GM19372 (cell line): ENCODE measurements at regions not wholly inside any gene's neighbourhood (a gene's known extent, or its start where the extent isn't known, plus 50 kb on each side); places are given as distances from the start of the nearest gene placed in this dataset.

Source experiments
- ATAC-seq: cut with Tn5 transposase; IDR thresholded peaks from one replicate; pipeline ENCODE4 v1.9.1; 2021; ENCODE audit warnings: mild to moderate bottlenecking, low read depth, moderate library complexity; ENCODE audit not compliant: unreplicated experiment

DNA sequence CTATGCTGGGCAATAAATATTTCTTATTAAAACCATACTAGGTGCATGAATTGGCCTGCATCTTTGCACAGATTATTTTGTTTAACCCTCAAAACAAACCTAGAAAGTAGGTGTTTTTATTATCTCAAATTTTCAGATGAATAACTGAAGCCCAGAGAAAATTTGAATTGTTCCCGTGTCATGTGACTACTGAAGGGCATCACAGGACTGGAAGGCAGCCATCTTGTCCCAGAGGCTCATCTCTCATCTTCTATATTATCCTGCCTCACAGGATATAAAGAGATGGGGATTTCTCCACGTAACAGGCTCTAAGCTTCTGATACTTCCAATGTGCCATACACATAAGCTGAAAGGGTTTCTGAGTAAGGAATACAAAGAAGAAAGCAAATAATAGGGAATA, 84.0 kb upstream of the ODAD2 start:
- no peak for ATAC-seq

DNA sequence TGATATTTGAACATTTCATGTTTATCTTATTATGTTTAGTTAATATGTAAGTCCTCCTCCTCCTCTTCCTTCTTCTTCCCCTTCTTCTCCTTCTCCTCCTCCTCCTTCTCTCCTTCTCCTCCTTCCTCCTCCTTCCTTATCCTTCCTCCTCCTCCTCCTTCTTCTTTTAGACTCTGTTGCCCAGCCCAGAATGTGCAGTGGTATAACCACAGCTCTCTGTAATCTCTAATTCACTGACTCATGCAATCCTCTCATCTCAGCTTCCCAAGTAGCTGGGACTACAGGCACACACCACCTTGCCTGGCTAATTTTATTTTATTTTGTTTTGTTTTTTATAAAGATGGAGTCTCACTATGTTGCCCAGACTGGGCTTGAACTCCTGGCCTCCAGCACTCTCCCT, 83.4 kb upstream of the ODAD2 start:
- ATAC-seq: no peak

DNA sequence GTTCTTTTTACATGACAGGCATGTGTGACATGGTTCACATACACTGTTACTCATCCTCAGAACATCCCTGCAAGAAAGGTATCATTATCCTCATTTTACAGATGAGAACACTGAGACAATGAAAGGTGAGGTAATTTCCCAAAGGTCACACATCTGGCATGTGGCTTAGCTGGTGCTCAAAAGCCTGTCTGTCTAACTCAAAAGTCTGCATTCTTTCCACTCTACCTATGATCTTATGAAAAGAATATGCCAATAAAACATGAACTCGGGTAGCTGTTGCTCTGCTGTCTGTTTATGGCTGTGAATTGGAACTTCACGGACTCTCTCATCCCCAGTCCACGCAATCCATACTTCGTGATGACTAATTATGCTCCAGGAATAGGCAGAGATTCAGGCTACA, 79.0 kb upstream of the ODAD2 start:
- ATAC-seq: no peak

DNA sequence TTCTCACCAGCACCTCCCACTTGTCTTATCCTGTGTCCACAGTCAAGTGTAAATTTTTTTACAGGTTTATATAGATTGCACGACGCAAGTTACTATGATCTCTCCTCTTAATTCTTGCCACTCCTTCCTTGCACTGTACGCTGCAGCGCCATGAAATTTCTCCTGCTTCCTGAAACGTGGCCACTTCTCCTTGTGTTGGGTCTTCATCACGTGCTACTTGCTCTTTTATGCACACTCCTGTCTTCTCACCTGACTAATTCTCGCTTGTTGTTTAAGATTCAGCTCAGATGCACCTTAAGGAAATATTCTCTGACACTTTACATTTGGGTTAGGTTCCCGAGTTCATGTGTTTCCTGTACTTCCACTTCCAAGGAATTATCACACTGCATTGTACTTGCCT, 76.5 kb upstream of the ODAD2 start:
- ATAC-seq: no peak

DNA sequence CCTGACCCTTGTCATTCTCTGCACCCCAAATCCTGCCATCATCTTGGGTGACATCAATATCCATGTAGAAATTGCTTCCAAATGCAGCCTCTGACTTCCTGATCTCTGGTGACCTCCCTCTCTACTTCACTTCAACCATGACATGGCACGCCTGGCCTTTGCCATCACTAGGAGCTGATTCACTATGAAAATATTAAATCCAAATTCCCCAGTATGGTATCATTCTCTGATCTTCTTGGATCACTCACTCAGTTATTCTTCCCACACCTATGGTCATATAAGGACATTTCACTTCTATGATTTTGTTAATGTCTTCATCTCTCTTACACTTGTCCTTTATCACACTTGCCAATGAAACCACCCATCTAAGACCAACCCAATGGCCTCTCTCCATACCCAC, 73.7 kb upstream of the ODAD2 start:
- ATAC-seq: no peak

DNA sequence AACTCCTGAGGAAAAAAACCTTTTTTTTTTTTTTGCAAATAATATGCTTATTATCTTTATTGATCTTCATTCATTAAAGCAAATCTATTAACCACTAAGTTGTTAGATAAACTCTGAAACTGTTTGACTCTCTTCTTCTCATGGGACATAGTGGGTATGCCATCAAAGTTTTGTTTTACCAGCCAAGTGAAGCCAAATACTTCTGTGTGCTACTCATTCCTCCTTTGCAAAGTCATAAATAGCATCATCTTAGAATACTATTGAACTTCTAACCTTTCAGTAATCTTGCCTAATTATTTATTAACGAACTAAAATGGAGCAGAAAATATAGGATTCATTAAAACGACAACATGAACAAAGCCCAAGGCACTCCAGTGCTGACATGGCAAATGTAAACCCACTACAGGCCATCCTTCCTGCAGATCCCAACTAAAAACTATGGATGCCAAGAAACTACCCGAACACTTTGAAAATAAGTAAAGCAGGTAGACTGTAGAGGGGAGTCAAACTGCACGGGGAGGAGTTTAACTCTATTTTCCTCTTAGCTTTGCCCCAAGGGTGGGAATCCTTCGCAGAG, 61.2 kb upstream of the ODAD2 start:
- no peak for ATAC-seq

DNA sequence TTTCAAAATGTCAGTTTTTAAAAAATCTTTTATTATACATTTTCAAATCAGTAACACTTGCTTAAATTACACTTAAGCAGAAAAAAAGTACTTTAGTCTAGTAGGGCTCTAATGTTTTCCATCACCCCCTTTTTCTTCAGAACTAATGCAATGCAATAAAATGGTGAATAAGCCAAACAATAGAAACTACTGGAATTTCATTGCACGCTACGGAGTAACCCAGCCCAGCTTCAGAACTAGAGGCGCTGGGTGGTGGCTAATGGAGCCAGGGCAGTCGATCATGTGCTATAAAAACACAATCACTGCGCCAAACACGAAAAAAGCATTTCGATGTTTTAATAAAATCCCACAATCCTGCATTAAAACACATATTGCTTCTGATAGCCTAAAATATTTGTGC, 59.9 kb upstream of the ODAD2 start:
- no peak for ATAC-seq

DNA sequence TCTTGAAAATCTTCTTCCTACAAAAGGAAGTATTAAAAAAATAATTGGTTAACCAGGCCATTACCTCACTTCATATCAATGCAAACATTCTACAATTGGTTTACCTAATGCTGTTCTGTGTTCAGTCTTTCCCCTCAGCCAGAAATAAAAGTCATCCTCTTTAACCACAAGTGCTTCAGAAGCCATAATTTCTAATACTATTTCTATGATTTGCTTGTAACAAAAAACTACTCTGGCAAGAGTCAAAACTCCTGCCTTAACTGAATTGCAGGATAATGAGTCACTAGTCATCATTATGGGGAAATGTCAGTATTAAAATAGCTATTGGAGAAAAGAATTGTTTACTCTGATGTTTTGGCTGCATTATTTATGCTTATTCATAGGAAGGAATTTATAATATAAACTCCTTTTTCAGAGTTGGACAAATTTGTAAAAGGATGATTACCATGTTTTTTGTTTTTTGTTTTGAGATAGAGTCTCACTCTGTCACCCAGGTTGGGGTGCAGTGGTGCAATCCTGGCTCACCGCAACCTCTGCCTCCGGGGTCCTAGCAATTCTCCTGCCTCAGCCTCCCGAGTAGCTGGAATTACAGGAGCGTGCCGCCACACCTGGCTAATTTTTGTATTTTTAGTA, 55.5 kb upstream of the ODAD2 start:
- ATAC-seq: no peak

DNA sequence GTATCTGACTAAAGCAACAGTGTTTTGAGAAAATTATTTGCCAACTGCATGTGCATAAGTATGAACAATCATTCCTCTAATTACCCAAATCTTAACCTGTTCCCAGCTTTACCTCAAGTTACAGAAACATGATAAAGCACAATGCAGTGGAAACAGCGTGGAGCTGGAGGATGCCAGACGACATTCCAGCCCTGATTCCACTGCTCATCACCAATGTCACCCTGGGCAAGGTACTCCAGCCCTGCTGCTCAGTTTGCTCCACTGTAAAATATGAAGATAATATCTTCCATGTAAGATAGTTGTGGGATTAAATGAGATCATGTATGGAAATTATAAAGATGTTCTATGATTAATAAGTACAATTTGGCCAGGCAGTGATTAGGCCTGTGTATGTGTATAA, 50.4 kb upstream of the ODAD2 start:
- no peak for ATAC-seq
